MCF 10A (cell line): ENCODE measurements at regions not wholly inside any gene's neighbourhood (a gene's known extent, or its start where the extent isn't known, plus 50 kb on each side); places are given as distances from the start of the nearest gene placed in this dataset.

ENCODE experiments used
- BruUV-seq: library from RNA; stranded (reverse); fragments of 400-500 nt; replicated peaks from 2 replicates; lab custom pipeline; 2021; lab: Mats Ljungman, UMichigan
- CTCF ChIA-PET: fragments of 300-600 bp; sonication (Branson Sonifier 250); formaldehyde crosslinking; extraction: SDS; loops from one replicate; lab custom pipeline; 2021; ENCODE audit warnings: antibody characterized with exemption, inconsistent platforms; lab: Yijun Ruan, JAX
- POLR2A ChIA-PET: fragments of 300-600, 350-650 bp; sonication (Branson Sonifier 250); formaldehyde crosslinking; extraction: SDS; loops from one replicate; lab custom pipeline; 2020; ENCODE audit warnings: antibody characterized with exemption, inconsistent platforms; lab: Yijun Ruan, JAX
- DNase-seq: peaks from one replicate; pipeline ENCODE4 v3.0.0-alpha.2; 2018; ENCODE audit not compliant: unreplicated experiment
- H3K27ac Mint-ChIP-seq: one replicate; pipeline ENCODE4 v1.8.0; 2022; ENCODE audit warnings: mild to moderate bottlenecking, low read depth, mixed read lengths; ENCODE audit not compliant: unreplicated experiment
- H3K27me3 Mint-ChIP-seq: one replicate; pipeline ENCODE4 v1.8.0; 2022; ENCODE audit warnings: mixed read lengths; ENCODE audit not compliant: insufficient read depth, unreplicated experiment
- H3K36me3 Mint-ChIP-seq: one replicate; pipeline ENCODE4 v1.8.0; 2022; ENCODE audit warnings: mild to moderate bottlenecking, moderate library complexity, mixed read lengths; ENCODE audit not compliant: insufficient read depth, unreplicated experiment
- H3K4me1 Mint-ChIP-seq: one replicate; pipeline ENCODE4 v1.8.0; 2022; ENCODE audit warnings: mixed read lengths; ENCODE audit not compliant: insufficient read depth, unreplicated experiment
- H3K4me3 Mint-ChIP-seq: one replicate; pipeline ENCODE4 v1.8.0; 2022; ENCODE audit warnings: mild to moderate bottlenecking, moderate library complexity, mixed read lengths; ENCODE audit not compliant: unreplicated experiment
- H3K9me3 Mint-ChIP-seq: one replicate; pipeline ENCODE4 v1.8.0; 2022; ENCODE audit warnings: mixed read lengths; ENCODE audit not compliant: unreplicated experiment
- intact Hi-C: fragments of 100-400 bp; cut with micrococcal nuclease; formaldehyde crosslinking; loops from 2 replicates; pipeline ENCODE4 v1.14.1; 2022
- TF ChIP-seq, protein P1 (sequence below): fragments of 200-600 bp; IDR thresholded peaks from one replicate; pipeline ENCODE4 v1.8.0; 2022; ENCODE audit warnings: antibody characterized with exemption, mild to moderate bottlenecking; ENCODE audit not compliant: unreplicated experiment

GRCh38 chr2:42117182-42117579 lies 52.0 kb upstream of the EML4 start:
- Mint-ChIP-seq H3K4me1 (peaks cover 23% of the 10 kb centered on the region), H3K9me3 (peaks cover 7% of the 10 kb centered on the region), H3K27ac (no peak overlapping the region), H3K4me3 (no peak overlapping the region), H3K36me3 (no peaks in the 10 kb centered on the region), H3K27me3 (no peaks in the 10 kb centered on the region)
- no TSS peak for BruUV-seq
- DNase-seq = no peak
- TF ChIP-seq, protein P1, sequence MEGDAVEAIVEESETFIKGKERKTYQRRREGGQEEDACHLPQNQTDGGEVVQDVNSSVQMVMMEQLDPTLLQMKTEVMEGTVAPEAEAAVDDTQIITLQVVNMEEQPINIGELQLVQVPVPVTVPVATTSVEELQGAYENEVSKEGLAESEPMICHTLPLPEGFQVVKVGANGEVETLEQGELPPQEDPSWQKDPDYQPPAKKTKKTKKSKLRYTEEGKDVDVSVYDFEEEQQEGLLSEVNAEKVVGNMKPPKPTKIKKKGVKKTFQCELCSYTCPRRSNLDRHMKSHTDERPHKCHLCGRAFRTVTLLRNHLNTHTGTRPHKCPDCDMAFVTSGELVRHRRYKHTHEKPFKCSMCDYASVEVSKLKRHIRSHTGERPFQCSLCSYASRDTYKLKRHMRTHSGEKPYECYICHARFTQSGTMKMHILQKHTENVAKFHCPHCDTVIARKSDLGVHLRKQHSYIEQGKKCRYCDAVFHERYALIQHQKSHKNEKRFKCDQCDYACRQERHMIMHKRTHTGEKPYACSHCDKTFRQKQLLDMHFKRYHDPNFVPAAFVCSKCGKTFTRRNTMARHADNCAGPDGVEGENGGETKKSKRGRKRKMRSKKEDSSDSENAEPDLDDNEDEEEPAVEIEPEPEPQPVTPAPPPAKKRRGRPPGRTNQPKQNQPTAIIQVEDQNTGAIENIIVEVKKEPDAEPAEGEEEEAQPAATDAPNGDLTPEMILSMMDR = no peak
- intact Hi-C loops = no loop called here
- CTCF ChIA-PET = interaction anchor here (0.6 to 2.1 kb wide), 3 partner anchors 21 to 264 kb away, joined by 3 to 7 read pairs (median 5); no protein-coding TSS in a partner anchor
- POLR2A ChIA-PET = interaction anchor here (1.6 to 1.9 kb wide), 3 partner anchors 16 to 24 kb away, joined by 3 to 7 read pairs (median 4); no protein-coding TSS in a partner anchor

GRCh38 chr2:42117923-42118753 lies 51.0 kb upstream of the EML4 start:
- H3K4me3 Mint-ChIP-seq = no peak overlapping the region
- no peak overlapping the region for H3K27ac Mint-ChIP-seq
- H3K9me3 Mint-ChIP-seq = peaks cover 7% of the 10 kb centered on the region
- peaks cover 23% of the 10 kb centered on the region for H3K4me1 Mint-ChIP-seq
- POLR2A ChIA-PET = interaction anchor here (0.9 to 1.9 kb wide), 5 partner anchors 13 to 23 kb away, joined by 3 to 7 read pairs (median 5); no protein-coding TSS in a partner anchor
- intact Hi-C loops = no loop called here
- CTCF ChIA-PET = interaction anchor here (0.7 to 2.1 kb wide), 5 partner anchors 11 to 261 kb away, joined by 3 to 7 read pairs (median 3); no protein-coding TSS in a partner anchor
- no peaks in the 10 kb centered on the region for H3K27me3 Mint-ChIP-seq
- no TSS peak for BruUV-seq
- DNase-seq = peak; percentile 59
- TF ChIP-seq, protein P1 = no peak
- no peaks in the 10 kb centered on the region for H3K36me3 Mint-ChIP-seq

- no peaks in the 10 kb centered on the region for H3K36me3 Mint-ChIP-seq
- no peak for DNase-seq
- H3K27me3 Mint-ChIP-seq = no peaks in the 10 kb centered on the region
- H3K4me1 Mint-ChIP-seq = peaks cover 23% of the 10 kb centered on the region
- intact Hi-C loops = no loop called here
- H3K4me3 Mint-ChIP-seq = no peak overlapping the region
- BruUV-seq = no TSS peak
- peaks cover 7% of the 10 kb centered on the region for H3K9me3 Mint-ChIP-seq
- TF ChIP-seq, protein P1 = no peak
- no peak overlapping the region for H3K27ac Mint-ChIP-seq
- POLR2A ChIA-PET = interaction anchor here (0.9 to 1.7 kb wide), 3 partner anchors 13 to 22 kb away, joined by 4 to 6 read pairs (median 5); no protein-coding TSS in a partner anchor
- CTCF ChIA-PET = interaction anchor here (0.7 to 1.0 kb wide), 4 partner anchors 10 to 23 kb away, joined by 3 to 5 read pairs (median 4); no protein-coding TSS in a partner anchor
Measured at GRCh38 chr2:42118754-42119569, 50.2 kb upstream of the EML4 start.
